ENCODE measurements at regions not wholly inside any gene's neighbourhood (a gene's known extent, or its start where the extent isn't known, plus 50 kb on each side); places are given as distances from the start of the nearest gene placed in this dataset.
"Not testable (repeated sequence)": the region's sequence is repeated elsewhere in the genome, so short reads cannot be mapped to it uniquely, and the experiment has no call there.

GRCh38 chr3:75395580-75396315, 268.4 kb upstream of the FRG2C start:
- H2AFZ ChIP-seq (ENCODE audit: low read depth) = no peak overlapping the region
- H3K27ac ChIP-seq (ENCODE audit: low read depth in 2 of 2, low read length in 1 of 2) = no peak overlapping the region
- no peak for DNase-seq
- H3K27me3 ChIP-seq (ENCODE audit: insufficient read depth) = no peaks in the 10 kb centered on the region
- no peaks in the 10 kb centered on the region for H3K9me3 ChIP-seq
- H3K9ac ChIP-seq = no peak overlapping the region
- peak overlapping the region in 1 of 2 experiments; percentile 9; a peak in 1 of 4 replicates for H3K4me3 ChIP-seq (ENCODE audit: low read depth in 2 of 2, low read length in 1 of 2)
- H4K20me1 ChIP-seq (ENCODE audit: insufficient read depth) = no peaks in the 10 kb centered on the region
- ChIA-PET CTCF (no interaction called here), POLR2A (no interaction called here)
- H3K4me2 ChIP-seq = no peak overlapping the region
- WGBS (ENCODE audit: low lambda C conversion rate) = 74% methylated on average over 22 of the region's 61 CpGs
- no peaks in the 10 kb centered on the region for H3K36me3 ChIP-seq (replicated peaks in 1 of 2; ENCODE audit: control insufficient read depth in 1 of 2, insufficient read depth in 2 of 2, low read length in 1 of 2)
- H3K79me2 ChIP-seq (ENCODE audit: insufficient read depth) = no peaks in the 10 kb centered on the region
- TF ChIP-seq CTCF (IDR thresholded peaks at IDR 0.05) (no peak), MXI1 (IDR thresholded peaks at IDR 0.05; ENCODE audit: low read depth, low read length) (no peak), RAD21 (IDR thresholded peaks at IDR 0.05; ENCODE audit: low read length) (no peak), TEAD4 (IDR thresholded peaks at IDR 0.05; ENCODE audit: borderline replicate concordance, insufficient read depth) (no peak), NRF1 (IDR thresholded peaks at IDR 0.05; ENCODE audit: low read depth, low read length) (no peak)
- TF ChIP-seq, protein P1, sequence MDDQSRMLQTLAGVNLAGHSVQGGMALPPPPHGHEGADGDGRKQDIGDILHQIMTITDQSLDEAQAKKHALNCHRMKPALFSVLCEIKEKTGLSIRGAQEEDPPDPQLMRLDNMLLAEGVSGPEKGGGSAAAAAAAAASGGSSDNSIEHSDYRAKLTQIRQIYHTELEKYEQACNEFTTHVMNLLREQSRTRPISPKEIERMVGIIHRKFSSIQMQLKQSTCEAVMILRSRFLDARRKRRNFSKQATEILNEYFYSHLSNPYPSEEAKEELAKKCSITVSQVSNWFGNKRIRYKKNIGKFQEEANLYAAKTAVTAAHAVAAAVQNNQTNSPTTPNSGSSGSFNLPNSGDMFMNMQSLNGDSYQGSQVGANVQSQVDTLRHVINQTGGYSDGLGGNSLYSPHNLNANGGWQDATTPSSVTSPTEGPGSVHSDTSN (IDR thresholded peaks at IDR 0.05) = no peak
- no peaks in the 10 kb centered on the region for H3F3A ChIP-seq (replicated peaks; ENCODE audit: insufficient read depth)
- H3K9me2 ChIP-seq = no peaks in the 10 kb centered on the region
- no peaks in the 10 kb centered on the region; a peak in 1 of 4 replicates for H3K4me1 ChIP-seq (ENCODE audit: control insufficient read depth in 1 of 2, insufficient read depth in 2 of 2, low read depth in 1 of 2, low read length in 1 of 2)

GRCh38 chr3:75396316-75396802, 267.8 kb upstream of the FRG2C start:
- H3K36me3 ChIP-seq (replicated peaks in 1 of 2; ENCODE audit: control insufficient read depth in 1 of 2, insufficient read depth in 2 of 2, low read length in 1 of 2) = no peaks in the 10 kb centered on the region
- TF ChIP-seq NFIC (IDR thresholded peaks at IDR 0.05; ENCODE audit: borderline replicate concordance) (no peak), FOXM1 (IDR thresholded peaks at IDR 0.05; ENCODE audit: low read depth) (no peak), MXI1 (IDR thresholded peaks at IDR 0.05; ENCODE audit: low read depth, low read length) (no peak)
- no peaks in the 10 kb centered on the region for H4K20me1 ChIP-seq (ENCODE audit: insufficient read depth)
- no peaks in the 10 kb centered on the region for H3K9me3 ChIP-seq
- H3K27ac ChIP-seq (ENCODE audit: low read depth in 2 of 2, low read length in 1 of 2) = no peak overlapping the region
- peak overlapping the region in 1 of 2 experiments; percentile 9; a peak in 1 of 4 replicates for H3K4me3 ChIP-seq (ENCODE audit: low read depth in 2 of 2, low read length in 1 of 2)
- 17% methylated on average over 4 of the region's 29 CpGs for WGBS (ENCODE audit: low lambda C conversion rate)
- DNase-seq = peak; percentile 49
- no peak overlapping the region for H2AFZ ChIP-seq (ENCODE audit: low read depth)
- H3K27me3 ChIP-seq (ENCODE audit: insufficient read depth) = no peaks in the 10 kb centered on the region
- H3K9ac ChIP-seq = no peak overlapping the region
- H3K79me2 ChIP-seq (ENCODE audit: insufficient read depth) = no peaks in the 10 kb centered on the region
- no peaks in the 10 kb centered on the region for H3K9me2 ChIP-seq
- H3F3A ChIP-seq (replicated peaks; ENCODE audit: insufficient read depth) = no peaks in the 10 kb centered on the region
- CTCF ChIA-PET = no interaction called here
- POLR2A ChIA-PET = no interaction called here
- no peaks in the 10 kb centered on the region; a peak in 1 of 4 replicates for H3K4me1 ChIP-seq (ENCODE audit: control insufficient read depth in 1 of 2, insufficient read depth in 2 of 2, low read depth in 1 of 2, low read length in 1 of 2)
- no peak overlapping the region for H3K4me2 ChIP-seq

GRCh38 chr3:75397486-75397885, 266.6 kb upstream of the FRG2C start:
- POLR2A ChIA-PET; H2AFZ ChIP-seq (ENCODE audit: low read depth); H3K36me3 ChIP-seq (replicated peaks in 1 of 2; ENCODE audit: control insufficient read depth in 1 of 2, insufficient read depth in 2 of 2, low read length in 1 of 2); H3K4me1 ChIP-seq (ENCODE audit: control insufficient read depth in 1 of 2, insufficient read depth in 2 of 2, low read depth in 1 of 2, low read length in 1 of 2); H3F3A ChIP-seq (replicated peaks; ENCODE audit: insufficient read depth); H3K9me3 ChIP-seq; DNase-seq; H4K20me1 ChIP-seq (ENCODE audit: insufficient read depth); H3K27ac ChIP-seq (ENCODE audit: low read depth in 2 of 2, low read length in 1 of 2); H3K9ac ChIP-seq; H3K9me2 ChIP-seq; CTCF ChIA-PET; H3K4me3 ChIP-seq (ENCODE audit: low read depth in 2 of 2, low read length in 1 of 2); H3K79me2 ChIP-seq (ENCODE audit: insufficient read depth); H3K27me3 ChIP-seq (ENCODE audit: insufficient read depth); H3K4me2 ChIP-seq: not testable (repeated sequence)
- 84% methylated on average over 10 of the region's 20 CpGs for WGBS (ENCODE audit: low lambda C conversion rate)
